ENCODE measurements at regions not wholly inside any gene's neighbourhood (a gene's known extent, or its start where the extent isn't known, plus 50 kb on each side); places are given as distances from the start of the nearest gene placed in this dataset.

- intact Hi-C loops (cut with micrococcal nuclease), result no loop called here
- H3K4me1 Mint-ChIP-seq (ENCODE audit: low read depth), result no peaks in the 10 kb centered on the region
These were observed 208.2 kb upstream of the EPHA4 start for GRCh38 chr2:221780281-221780688.

GRCh38 chr2:221779614-221780067 is 207.5 kb upstream of the EPHA4 start:
- intact Hi-C loops (cut with micrococcal nuclease), result no loop called here
- H3K4me1 Mint-ChIP-seq (ENCODE audit: low read depth), result no peaks in the 10 kb centered on the region
- no peak for DNase-seq (ENCODE audit: low spot score)

More at GRCh38 chr2:221780281-221780688, 208.2 kb upstream of the EPHA4 start:
- H3K27ac Mint-ChIP-seq, result no peak overlapping the region
- H3K4me3 Mint-ChIP-seq, result no peak overlapping the region
- DNase-seq (ENCODE audit: low spot score), result no peak
- no peaks in the 10 kb centered on the region for H3K27me3 Mint-ChIP-seq (ENCODE audit: insufficient read depth)
- H3K9me3 Mint-ChIP-seq, result no peaks in the 10 kb centered on the region
- H3K36me3 Mint-ChIP-seq (ENCODE audit: low read depth), result no peaks in the 10 kb centered on the region

GRCh38 chr2:221778025-221778424 is 205.9 kb upstream of the EPHA4 start:
- Mint-ChIP-seq H3K27ac (no peak overlapping the region), H3K36me3 (ENCODE audit: low read depth) (no peaks in the 10 kb centered on the region), H3K27me3 (ENCODE audit: insufficient read depth) (no peaks in the 10 kb centered on the region), H3K4me1 (ENCODE audit: low read depth) (no peaks in the 10 kb centered on the region), H3K4me3 (no peak overlapping the region), H3K9me3 (no peaks in the 10 kb centered on the region)
- intact Hi-C loops (cut with micrococcal nuclease), result no loop called here
- no peak for DNase-seq (ENCODE audit: low spot score)

More at GRCh38 chr2:221779614-221780067, 207.5 kb upstream of the EPHA4 start:
- Mint-ChIP-seq H3K27ac (no peak overlapping the region), H3K4me3 (no peak overlapping the region), H3K27me3 (ENCODE audit: insufficient read depth) (no peaks in the 10 kb centered on the region), H3K36me3 (ENCODE audit: low read depth) (no peaks in the 10 kb centered on the region), H3K9me3 (no peaks in the 10 kb centered on the region)

- H3K36me3 Mint-ChIP-seq (ENCODE audit: low read depth), result no peaks in the 10 kb centered on the region
- intact Hi-C loops (cut with micrococcal nuclease), result no loop called here
- no peaks in the 10 kb centered on the region for H3K9me3 Mint-ChIP-seq
- no peaks in the 10 kb centered on the region for H3K27me3 Mint-ChIP-seq (ENCODE audit: insufficient read depth)
- H3K4me3 Mint-ChIP-seq, result no peak overlapping the region
- H3K27ac Mint-ChIP-seq, result no peak overlapping the region
- H3K4me1 Mint-ChIP-seq (ENCODE audit: low read depth), result no peaks in the 10 kb centered on the region
- DNase-seq (ENCODE audit: low spot score), result no peak
These were observed 205.0 kb upstream of the EPHA4 start for GRCh38 chr2:221777119-221777518.

GRCh38 chr2:221775096-221775495 is 203.0 kb upstream of the EPHA4 start:
- Mint-ChIP-seq H3K4me1 (ENCODE audit: low read depth) (no peaks in the 10 kb centered on the region), H3K36me3 (ENCODE audit: low read depth) (no peaks in the 10 kb centered on the region), H3K27ac (no peak overlapping the region), H3K9me3 (no peaks in the 10 kb centered on the region), H3K27me3 (ENCODE audit: insufficient read depth) (no peaks in the 10 kb centered on the region), H3K4me3 (no peak overlapping the region)
- intact Hi-C loops (cut with micrococcal nuclease), result no loop called here
- no peak for DNase-seq (ENCODE audit: low spot score)

- DNase-seq (ENCODE audit: low spot score), result no peak
- Mint-ChIP-seq H3K27me3 (ENCODE audit: insufficient read depth) (no peaks in the 10 kb centered on the region), H3K4me1 (ENCODE audit: low read depth) (no peaks in the 10 kb centered on the region), H3K27ac (no peak overlapping the region), H3K4me3 (no peak overlapping the region), H3K36me3 (ENCODE audit: low read depth) (no peaks in the 10 kb centered on the region), H3K9me3 (no peaks in the 10 kb centered on the region)
- intact Hi-C loops (cut with micrococcal nuclease), result no loop called here
These were observed 202.0 kb upstream of the EPHA4 start for GRCh38 chr2:221774136-221774535.

- no peak overlapping the region for H3K27ac Mint-ChIP-seq
These were observed 199.2 kb upstream of the EPHA4 start for GRCh38 chr2:221771297-221771696.

GRCh38 chr2:221767106-221768012 is 195.3 kb upstream of the EPHA4 start:
- H3K27me3 Mint-ChIP-seq (ENCODE audit: insufficient read depth), result no peaks in the 10 kb centered on the region
- H3K36me3 Mint-ChIP-seq (ENCODE audit: low read depth), result no peaks in the 10 kb centered on the region

More at GRCh38 chr2:221771297-221771696, 199.2 kb upstream of the EPHA4 start:
- Mint-ChIP-seq H3K9me3 (no peaks in the 10 kb centered on the region), H3K27me3 (ENCODE audit: insufficient read depth) (no peaks in the 10 kb centered on the region), H3K4me1 (ENCODE audit: low read depth) (no peaks in the 10 kb centered on the region), H3K4me3 (no peak overlapping the region), H3K36me3 (ENCODE audit: low read depth) (no peaks in the 10 kb centered on the region)
- intact Hi-C loops (cut with micrococcal nuclease), result no loop called here
- no peak for DNase-seq (ENCODE audit: low spot score)

GRCh38 chr2:221762496-221762895 is 190.4 kb upstream of the EPHA4 start:
- no peak for DNase-seq (ENCODE audit: low spot score)
- Mint-ChIP-seq H3K27me3 (ENCODE audit: insufficient read depth) (no peaks in the 10 kb centered on the region), H3K36me3 (ENCODE audit: low read depth) (no peaks in the 10 kb centered on the region), H3K9me3 (no peaks in the 10 kb centered on the region), H3K27ac (no peak overlapping the region), H3K4me1 (ENCODE audit: low read depth) (no peaks in the 10 kb centered on the region), H3K4me3 (no peak overlapping the region)
- intact Hi-C loops (cut with micrococcal nuclease), result no loop called here

More at GRCh38 chr2:221767106-221768012, 195.3 kb upstream of the EPHA4 start:
- H3K4me1 Mint-ChIP-seq (ENCODE audit: low read depth), result no peaks in the 10 kb centered on the region
- intact Hi-C loops (cut with micrococcal nuclease), result no loop called here
- no peak overlapping the region for H3K27ac Mint-ChIP-seq
- H3K4me3 Mint-ChIP-seq, result no peak overlapping the region
- DNase-seq (ENCODE audit: low spot score), result no peak
- no peaks in the 10 kb centered on the region for H3K9me3 Mint-ChIP-seq

GRCh38 chr2:221761260-221761659 is 189.2 kb upstream of the EPHA4 start:
- Mint-ChIP-seq H3K9me3 (no peaks in the 10 kb centered on the region), H3K4me3 (no peak overlapping the region), H3K27ac (no peak overlapping the region), H3K27me3 (ENCODE audit: insufficient read depth) (no peaks in the 10 kb centered on the region), H3K36me3 (ENCODE audit: low read depth) (no peaks in the 10 kb centered on the region), H3K4me1 (ENCODE audit: low read depth) (no peaks in the 10 kb centered on the region)
- DNase-seq (ENCODE audit: low spot score), result no peak
- intact Hi-C loops (cut with micrococcal nuclease), result no loop called here

- no peak for DNase-seq (ENCODE audit: low spot score)
These were observed 186.0 kb upstream of the EPHA4 start for GRCh38 chr2:221758076-221758475.

GRCh38 chr2:221753401-221753800 is 181.3 kb upstream of the EPHA4 start:
- Mint-ChIP-seq H3K4me3 (no peak overlapping the region), H3K27ac (no peak overlapping the region), H3K4me1 (ENCODE audit: low read depth) (no peaks in the 10 kb centered on the region), H3K9me3 (no peaks in the 10 kb centered on the region), H3K36me3 (ENCODE audit: low read depth) (no peaks in the 10 kb centered on the region), H3K27me3 (ENCODE audit: insufficient read depth) (no peaks in the 10 kb centered on the region)
- DNase-seq (ENCODE audit: low spot score), result no peak
- intact Hi-C loops (cut with micrococcal nuclease), result no loop called here

More at GRCh38 chr2:221758076-221758475, 186.0 kb upstream of the EPHA4 start:
- Mint-ChIP-seq H3K27ac (no peak overlapping the region), H3K4me3 (no peak overlapping the region), H3K36me3 (ENCODE audit: low read depth) (no peaks in the 10 kb centered on the region), H3K27me3 (ENCODE audit: insufficient read depth) (no peaks in the 10 kb centered on the region), H3K4me1 (ENCODE audit: low read depth) (no peaks in the 10 kb centered on the region), H3K9me3 (no peaks in the 10 kb centered on the region)
- intact Hi-C loops (cut with micrococcal nuclease), result no loop called here

- Mint-ChIP-seq H3K27ac (no peak overlapping the region), H3K9me3 (no peaks in the 10 kb centered on the region), H3K27me3 (ENCODE audit: insufficient read depth) (no peaks in the 10 kb centered on the region), H3K36me3 (ENCODE audit: low read depth) (no peaks in the 10 kb centered on the region), H3K4me3 (no peak overlapping the region), H3K4me1 (ENCODE audit: low read depth) (no peaks in the 10 kb centered on the region)
- DNase-seq (ENCODE audit: low spot score), result no peak
- intact Hi-C loops (cut with micrococcal nuclease), result no loop called here
These were observed 180.7 kb upstream of the EPHA4 start for GRCh38 chr2:221752781-221753180.
